ENCODE measurements at regions not wholly inside any gene's neighbourhood (a gene's known extent, or its start where the extent isn't known, plus 50 kb on each side); places are given as distances from the start of the nearest gene placed in this dataset.

GRCh38 chr5:18264126-18264882, 630.0 kb downstream of the TAF11L14 start:
- Histone ChIP-seq H3K4me3 (ENCODE audit: low read depth, low read length) (no peak overlapping the region), H3K36me3 (ENCODE audit: control insufficient read depth, insufficient read depth, low read length) (no peaks in the 10 kb centered on the region), H3K27me3 (ENCODE audit: control insufficient read depth, insufficient read depth, low read length) (no peaks in the 10 kb centered on the region)
- DNase-seq (ENCODE audit: low read depth), result no peak
- TF ChIP-seq, protein P1, sequence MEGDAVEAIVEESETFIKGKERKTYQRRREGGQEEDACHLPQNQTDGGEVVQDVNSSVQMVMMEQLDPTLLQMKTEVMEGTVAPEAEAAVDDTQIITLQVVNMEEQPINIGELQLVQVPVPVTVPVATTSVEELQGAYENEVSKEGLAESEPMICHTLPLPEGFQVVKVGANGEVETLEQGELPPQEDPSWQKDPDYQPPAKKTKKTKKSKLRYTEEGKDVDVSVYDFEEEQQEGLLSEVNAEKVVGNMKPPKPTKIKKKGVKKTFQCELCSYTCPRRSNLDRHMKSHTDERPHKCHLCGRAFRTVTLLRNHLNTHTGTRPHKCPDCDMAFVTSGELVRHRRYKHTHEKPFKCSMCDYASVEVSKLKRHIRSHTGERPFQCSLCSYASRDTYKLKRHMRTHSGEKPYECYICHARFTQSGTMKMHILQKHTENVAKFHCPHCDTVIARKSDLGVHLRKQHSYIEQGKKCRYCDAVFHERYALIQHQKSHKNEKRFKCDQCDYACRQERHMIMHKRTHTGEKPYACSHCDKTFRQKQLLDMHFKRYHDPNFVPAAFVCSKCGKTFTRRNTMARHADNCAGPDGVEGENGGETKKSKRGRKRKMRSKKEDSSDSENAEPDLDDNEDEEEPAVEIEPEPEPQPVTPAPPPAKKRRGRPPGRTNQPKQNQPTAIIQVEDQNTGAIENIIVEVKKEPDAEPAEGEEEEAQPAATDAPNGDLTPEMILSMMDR (IDR thresholded peaks at IDR 0.05; ENCODE audit: insufficient read depth, low read length, poor library complexity, severe bottlenecking), result no peak

- H3K36me3 ChIP-seq (ENCODE audit: control insufficient read depth, insufficient read depth, low read length), result no peaks in the 10 kb centered on the region
- TF ChIP-seq, protein P1 (IDR thresholded peaks at IDR 0.05; ENCODE audit: insufficient read depth, low read length, poor library complexity, severe bottlenecking), result no peak
- H3K27me3 ChIP-seq (ENCODE audit: control insufficient read depth, insufficient read depth, low read length), result no peaks in the 10 kb centered on the region
- no peak for DNase-seq (ENCODE audit: low read depth)
- no peak overlapping the region for H3K4me3 ChIP-seq (ENCODE audit: low read depth, low read length)
Observed at GRCh38 chr5:18270635-18271338, 636.5 kb downstream of the TAF11L14 start.

- Histone ChIP-seq H3K4me3 (ENCODE audit: low read depth, low read length) (no peak overlapping the region), H3K36me3 (ENCODE audit: control insufficient read depth, insufficient read depth, low read length) (no peaks in the 10 kb centered on the region), H3K27me3 (ENCODE audit: control insufficient read depth, insufficient read depth, low read length) (no peaks in the 10 kb centered on the region)
- DNase-seq (ENCODE audit: low read depth), result no peak
- TF ChIP-seq, protein P1 (IDR thresholded peaks at IDR 0.05; ENCODE audit: insufficient read depth, low read length, poor library complexity, severe bottlenecking), result no peak
Observed at GRCh38 chr5:18276939-18277338, 642.7 kb downstream of the TAF11L14 start.

DNA sequence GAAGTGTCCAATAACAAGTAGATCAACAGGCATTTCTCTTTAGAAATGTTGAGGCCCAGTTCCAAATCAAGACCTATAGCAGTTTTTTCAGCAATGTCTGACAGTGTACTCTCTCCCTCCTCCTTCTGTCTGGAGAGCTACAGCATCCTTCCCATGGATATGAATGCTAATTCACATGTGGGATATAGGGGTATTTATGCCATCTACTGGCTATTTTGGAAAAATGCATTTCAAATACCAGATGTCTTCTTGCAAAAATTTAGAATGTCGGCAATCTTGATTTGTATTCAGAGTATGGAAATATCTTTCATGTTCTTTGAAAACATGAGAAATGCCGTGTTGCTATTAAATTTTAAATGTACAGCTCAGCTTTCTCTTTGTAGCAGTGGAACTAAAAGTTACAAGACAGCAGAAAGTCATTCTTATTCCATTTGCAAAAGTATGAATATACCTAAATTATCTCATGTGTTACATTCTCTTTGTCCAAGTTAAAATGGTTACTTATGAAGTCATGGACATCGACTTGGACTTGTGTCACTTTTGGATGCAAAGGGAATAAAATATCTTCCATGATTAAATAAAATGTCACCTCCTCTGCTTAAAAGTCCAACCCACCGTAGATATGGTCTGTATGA, 647.8 kb downstream of the TAF11L14 start:
- DNase-seq (ENCODE audit: low read depth), result peak; percentile 5
- H3K27me3 ChIP-seq (ENCODE audit: control insufficient read depth, insufficient read depth, low read length), result no peaks in the 10 kb centered on the region
- H3K4me3 ChIP-seq (ENCODE audit: low read depth, low read length), result no peak overlapping the region
- no peaks in the 10 kb centered on the region for H3K36me3 ChIP-seq (ENCODE audit: control insufficient read depth, insufficient read depth, low read length)
- TF ChIP-seq, protein P1 (IDR thresholded peaks at IDR 0.05; ENCODE audit: insufficient read depth, low read length, poor library complexity, severe bottlenecking), result peak; percentile 49

- TF ChIP-seq, protein P1 (IDR thresholded peaks at IDR 0.05; ENCODE audit: insufficient read depth, low read length, poor library complexity, severe bottlenecking), result no peak
Observed at GRCh38 chr5:18285257-18285656, 651.0 kb downstream of the TAF11L14 start.

More at GRCh38 chr5:18285257-18285656, 651.0 kb downstream of the TAF11L14 start:
- DNase-seq (ENCODE audit: low read depth), result no peak
- Histone ChIP-seq H3K36me3 (ENCODE audit: control insufficient read depth, insufficient read depth, low read length) (no peaks in the 10 kb centered on the region), H3K27me3 (ENCODE audit: control insufficient read depth, insufficient read depth, low read length) (no peaks in the 10 kb centered on the region), H3K4me3 (ENCODE audit: low read depth, low read length) (no peak overlapping the region)

Measured in kidney epithelial cell (primary cell).